Right atrium auricular region (tissue), 2 donors: ENCODE measurements at regions not wholly inside any gene's neighbourhood (a gene's known extent, or its start where the extent isn't known, plus 50 kb on each side); places are given as distances from the start of the nearest gene placed in this dataset.

ENCODE experiments used
- DNase-seq: peaks from one replicate; pipeline ENCODE4 v3.0.0-alpha.2; 2019; ENCODE audit warnings: low spot score
- H3K27ac ChIP-seq, 2 donors: fragments of 200-600 bp; sonication (generic); 1 replicate in 1 of 2; 2 replicates in 1 of 2; pipeline ENCODE4 v1.5.1; 2016 to 2019
- H3K27me3 ChIP-seq, 2 donors: fragments of 200-600 bp; sonication (generic); one replicate each; pipeline versions ENCODE4 v1.5.1 to v1.6.0; 2017 to 2019
- H3K36me3 ChIP-seq: fragments of 200-600 bp; sonication (generic); one replicate; pipeline ENCODE4 v1.5.1; 2016
- H3K4me1 ChIP-seq, 2 donors: fragments of 200-600 bp; sonication (generic); one replicate each; pipeline versions ENCODE4 v1.5.1 to v1.6.0; 2017 to 2019
- H3K4me3 ChIP-seq, 2 donors: fragments of 200-600 bp; sonication (generic); 1 replicate in 1 of 2; 2 replicates in 1 of 2; pipeline ENCODE4 v1.5.1; 2017 to 2019; ENCODE audit warnings: mild to moderate bottlenecking in 1 of 2, moderate library complexity in 1 of 2
- H3K9me3 ChIP-seq, 2 donors: fragments of 200-600 bp; sonication (generic); one replicate each; pipeline ENCODE4 v1.5.1; 2019
- CTCF ChIP-seq, 2 donors: fragments of 200-600 bp; sonication (generic); IDR thresholded peaks; one replicate each; pipeline ENCODE4 v1.5.1; 2019; ENCODE audit warnings: antibody characterized with exemption in 2 of 2

DNA sequence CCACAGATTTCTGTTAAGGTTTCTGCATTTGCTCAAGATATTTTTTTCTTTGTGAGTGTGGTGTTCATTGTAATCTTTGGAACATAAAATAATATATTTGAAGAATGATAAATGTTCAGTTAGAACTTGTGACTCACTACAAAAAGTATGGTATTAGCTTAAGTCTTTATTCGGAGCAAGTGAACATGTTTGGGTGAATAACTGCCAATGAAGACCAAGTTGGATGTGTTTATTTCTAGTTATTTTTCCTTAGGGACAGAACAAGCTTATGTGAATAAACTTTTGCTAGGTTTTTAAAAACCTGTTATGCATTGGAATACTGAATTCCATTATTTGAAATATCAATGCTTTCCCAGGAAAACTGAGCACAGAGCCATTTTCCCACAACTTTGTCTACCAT, 418.6 kb downstream of the SLCO4C1 start:
- DNase-seq: no peak
- H3K27me3 ChIP-seq: no peaks in the 10 kb centered on the region
- H3K36me3 ChIP-seq: no peaks in the 10 kb centered on the region
- no peaks in the 10 kb centered on the region for H3K4me1 ChIP-seq
- H3K9me3 ChIP-seq: no peaks in the 10 kb centered on the region
- no peak overlapping the region for H3K27ac ChIP-seq
- H3K4me3 ChIP-seq: no peak overlapping the region
- TF ChIP-seq CTCF (IDR thresholded peaks at IDR 0.05): no peak

GRCh38 chr5:101866473-101866872, 429.6 kb downstream of the SLCO4C1 start:
- DNase-seq: no peak
- H3K27me3 ChIP-seq: no peaks in the 10 kb centered on the region
- no peak overlapping the region for H3K4me3 ChIP-seq
- no peak overlapping the region for H3K27ac ChIP-seq
- no peaks in the 10 kb centered on the region for H3K36me3 ChIP-seq
- H3K4me1 ChIP-seq: no peaks in the 10 kb centered on the region
- no peak for TF ChIP-seq CTCF (IDR thresholded peaks at IDR 0.05)
- no peaks in the 10 kb centered on the region for H3K9me3 ChIP-seq

GRCh38 chr5:101860563-101860962, 435.5 kb downstream of the SLCO4C1 start:
- no peak for DNase-seq
- H3K27ac ChIP-seq: no peak overlapping the region
- H3K27me3 ChIP-seq: no peaks in the 10 kb centered on the region
- H3K4me3 ChIP-seq: no peak overlapping the region
- no peak for TF ChIP-seq CTCF (IDR thresholded peaks at IDR 0.05)
- H3K4me1 ChIP-seq: no peaks in the 10 kb centered on the region
- no peaks in the 10 kb centered on the region for H3K9me3 ChIP-seq
- H3K36me3 ChIP-seq: no peaks in the 10 kb centered on the region

DNA sequence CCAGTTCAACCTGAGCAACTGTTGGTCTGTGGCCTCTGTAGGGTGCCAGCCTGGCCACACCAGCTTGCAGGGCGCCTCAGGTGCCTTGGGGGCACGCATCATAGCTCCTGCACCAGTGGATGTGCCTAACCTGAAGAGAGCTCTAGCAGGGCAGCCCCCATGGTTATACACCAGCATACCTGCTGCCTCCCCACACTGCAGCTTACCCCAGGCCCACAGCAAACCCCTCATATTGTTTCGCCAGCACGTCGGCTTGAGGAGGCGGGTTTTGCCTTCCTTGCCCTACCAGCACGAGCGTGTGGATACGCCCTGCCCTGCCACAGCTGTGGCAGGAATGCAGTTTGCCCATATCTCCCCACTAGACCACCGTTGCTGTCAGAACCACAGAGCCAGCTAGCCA, 435.9 kb downstream of the SLCO4C1 start:
- H3K4me1 ChIP-seq: no peaks in the 10 kb centered on the region
- DNase-seq: no peak
- H3K36me3 ChIP-seq: no peaks in the 10 kb centered on the region
- TF ChIP-seq CTCF (IDR thresholded peaks at IDR 0.05): no peak
- no peak overlapping the region for H3K27ac ChIP-seq
- no peak overlapping the region for H3K4me3 ChIP-seq
- H3K9me3 ChIP-seq: no peaks in the 10 kb centered on the region
- no peaks in the 10 kb centered on the region for H3K27me3 ChIP-seq

DNA sequence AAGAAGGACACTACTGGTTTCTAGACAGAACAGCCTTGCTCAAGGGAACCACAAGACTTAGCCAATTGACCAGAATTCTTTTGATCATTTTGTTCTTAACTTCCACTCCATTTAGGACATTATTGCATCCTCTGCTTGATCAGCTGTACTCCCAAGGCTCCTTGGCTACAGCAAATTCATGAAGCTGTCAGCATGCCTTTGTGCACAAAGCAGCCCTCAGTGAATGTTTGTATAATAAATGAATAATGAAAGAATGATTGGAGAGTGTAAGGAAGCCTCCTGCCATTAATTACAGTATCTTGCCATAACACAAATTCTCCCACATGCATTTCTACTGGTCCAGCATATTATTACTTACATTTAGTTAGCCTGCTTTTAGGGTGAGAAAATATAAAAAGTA, 449.6 kb downstream of the SLCO4C1 start:
- no peak for TF ChIP-seq CTCF (IDR thresholded peaks at IDR 0.05)

DNA sequence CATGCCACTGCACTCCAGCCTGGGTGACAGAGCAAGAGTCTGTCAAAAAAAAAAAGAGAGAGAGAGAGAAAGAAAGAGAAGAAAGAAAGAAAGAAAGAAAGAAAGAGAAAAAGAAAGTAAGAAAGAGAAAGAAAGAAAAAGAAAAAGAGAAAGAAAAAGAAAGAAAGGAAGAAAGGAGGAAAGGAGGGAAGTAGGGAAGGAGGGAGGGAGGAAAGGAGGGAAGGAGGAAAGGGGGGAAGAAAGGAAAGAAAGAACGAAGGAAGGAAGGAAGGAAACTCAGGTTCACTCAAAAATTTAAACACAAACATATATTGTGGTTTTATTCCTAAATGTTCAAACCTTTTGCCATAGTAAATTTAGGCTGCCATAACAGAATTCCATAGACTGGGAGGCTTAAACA, 453.0 kb downstream of the SLCO4C1 start:
- DNase-seq: no peak
- Histone ChIP-seq H3K36me3 (no peaks in the 10 kb centered on the region), H3K27ac (no peak overlapping the region), H3K27me3 (no peaks in the 10 kb centered on the region), H3K9me3 (peaks cover 0 to 5% of the 10 kb centered on the region in 2 donors), H3K4me3 (no peak overlapping the region), H3K4me1 (no peaks in the 10 kb centered on the region)
- no peak for TF ChIP-seq CTCF (IDR thresholded peaks at IDR 0.05)

More for the DNA sequence above, 449.6 kb downstream of the SLCO4C1 start:
- Histone ChIP-seq H3K9me3 (peaks cover 0 to 5% of the 10 kb centered on the region in 2 donors), H3K4me3 (no peak overlapping the region), H3K36me3 (no peaks in the 10 kb centered on the region), H3K27me3 (no peaks in the 10 kb centered on the region), H3K4me1 (no peaks in the 10 kb centered on the region), H3K27ac (no peak overlapping the region)
- no peak for DNase-seq
